Neural cell (in vitro differentiated cells): ENCODE measurements at regions not wholly inside any gene's neighbourhood (a gene's known extent, or its start where the extent isn't known, plus 50 kb on each side); places are given as distances from the start of the nearest gene placed in this dataset.

Experiments
- CTCF ChIP-seq: fragments of 450-650 bp; IDR thresholded peaks from 2 replicates; pipeline ENCODE4 v1.5.1; 2014; ENCODE audit warnings: antibody characterized with exemption, mild to moderate bottlenecking, moderate library complexity; ENCODE audit not compliant: poor library complexity, severe bottlenecking
- EZH2 ChIP-seq: fragments of 200-600, 300-800 bp; shearing (Covaris generic), sonication (generic); IDR thresholded peaks from 2 replicates; pipeline ENCODE4 v1.6.1; 2014; ENCODE audit warnings: antibody characterized with exemption, low read length, borderline replicate concordance, mild to moderate bottlenecking; ENCODE audit not compliant: insufficient read depth, poor library complexity, severe bottlenecking
- RAD21 ChIP-seq: fragments of 450-650 bp; conservative IDR thresholded peaks from 2 replicates; pipeline ENCODE4 v1.6.1; 2014; ENCODE audit warnings: antibody characterized with exemption, mild to moderate bottlenecking, moderate library complexity
- TAF1 ChIP-seq: IDR thresholded peaks from 2 replicates; pipeline ENCODE4 v1.6.1; 2012; ENCODE audit warnings: low read depth

GRCh38 chr7:112882991-112883390 is 92.8 kb upstream of the TMEM168 start:
- TF ChIP-seq CTCF: no peak
- no peak for TF ChIP-seq RAD21
- no peak for TF ChIP-seq TAF1
- no peak for TF ChIP-seq EZH2
